ENCODE measurements at regions not wholly inside any gene's neighbourhood (a gene's known extent, or its start where the extent isn't known, plus 50 kb on each side); places are given as distances from the start of the nearest gene placed in this dataset.

DNA sequence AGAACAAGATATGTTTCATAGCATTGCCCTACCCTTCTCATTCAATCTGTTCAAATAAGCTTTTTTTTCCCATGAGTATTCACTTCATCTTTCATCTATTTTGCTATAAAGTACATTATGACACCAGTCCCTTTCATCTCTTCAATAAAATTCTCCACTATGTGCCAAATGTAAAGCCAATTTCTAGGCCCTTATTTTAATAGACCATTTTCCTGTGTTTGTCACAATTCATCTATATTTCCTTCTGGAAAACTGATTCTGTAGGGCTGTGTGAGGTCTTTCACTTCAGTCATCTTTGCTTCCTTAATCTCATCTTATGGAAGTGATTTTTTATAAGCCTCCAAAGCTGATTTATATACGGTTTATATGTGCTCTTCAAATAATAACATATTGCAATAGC, 992.4 kb upstream of the EYS start:
- Histone ChIP-seq H3K4me1 (ENCODE audit: control insufficient read depth in 5 of 5, insufficient read depth in 5 of 5, low read length in 5 of 5) (no peaks in the 10 kb centered on the region), H3K9ac (ENCODE audit: low read length in 5 of 5) (no peak overlapping the region), H3K4me3 (ENCODE audit: low read depth in 1 of 5, low read length in 5 of 5) (no peak overlapping the region), H3K36me3 (ENCODE audit: control insufficient read depth in 5 of 5, insufficient read depth in 5 of 5, low read length in 5 of 5) (no peaks in the 10 kb centered on the region), H3K27ac (ENCODE audit: low read depth, low read length) (no peak overlapping the region), H3K9me3 (ENCODE audit: control insufficient read depth in 5 of 5, low read length in 5 of 5) (no peaks in the 10 kb centered on the region), H3K27me3 (ENCODE audit: control insufficient read depth in 5 of 5, insufficient read depth in 4 of 5, low read length in 5 of 5) (no peaks in the 10 kb centered on the region)

DNA sequence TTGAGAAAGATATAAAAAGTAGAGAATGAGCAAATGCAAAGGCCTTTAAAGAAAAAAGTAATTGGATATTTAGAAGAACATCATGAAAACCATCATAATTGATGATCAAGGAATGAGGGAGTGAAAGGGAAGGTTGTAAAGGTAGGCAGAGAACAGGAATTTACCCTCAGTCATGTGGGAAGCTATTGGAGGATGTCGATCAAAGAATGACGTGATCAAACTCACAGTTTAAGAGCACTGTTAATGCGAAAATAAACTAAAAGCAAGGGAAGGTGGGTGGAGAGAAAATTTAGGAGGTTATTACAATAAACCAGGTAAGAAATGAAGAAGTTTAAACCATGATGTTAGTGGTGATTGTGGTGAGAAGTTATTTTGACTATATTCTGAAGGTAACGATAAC, 982.6 kb upstream of the EYS start:
- Histone ChIP-seq H3K36me3 (ENCODE audit: control insufficient read depth in 5 of 5, insufficient read depth in 5 of 5, low read length in 5 of 5) (no peaks in the 10 kb centered on the region), H3K4me1 (ENCODE audit: control insufficient read depth in 5 of 5, insufficient read depth in 5 of 5, low read length in 5 of 5) (no peaks in the 10 kb centered on the region), H3K4me3 (ENCODE audit: low read depth in 1 of 5, low read length in 5 of 5) (no peak overlapping the region), H3K9ac (ENCODE audit: low read length in 5 of 5) (no peak overlapping the region), H3K27me3 (ENCODE audit: control insufficient read depth in 5 of 5, insufficient read depth in 4 of 5, low read length in 5 of 5) (no peaks in the 10 kb centered on the region), H3K27ac (ENCODE audit: low read depth, low read length) (no peak overlapping the region), H3K9me3 (ENCODE audit: control insufficient read depth in 5 of 5, low read length in 5 of 5) (peaks cover 0 to 3% (median 0%) of the 10 kb centered on the region in 5 donors)

DNA sequence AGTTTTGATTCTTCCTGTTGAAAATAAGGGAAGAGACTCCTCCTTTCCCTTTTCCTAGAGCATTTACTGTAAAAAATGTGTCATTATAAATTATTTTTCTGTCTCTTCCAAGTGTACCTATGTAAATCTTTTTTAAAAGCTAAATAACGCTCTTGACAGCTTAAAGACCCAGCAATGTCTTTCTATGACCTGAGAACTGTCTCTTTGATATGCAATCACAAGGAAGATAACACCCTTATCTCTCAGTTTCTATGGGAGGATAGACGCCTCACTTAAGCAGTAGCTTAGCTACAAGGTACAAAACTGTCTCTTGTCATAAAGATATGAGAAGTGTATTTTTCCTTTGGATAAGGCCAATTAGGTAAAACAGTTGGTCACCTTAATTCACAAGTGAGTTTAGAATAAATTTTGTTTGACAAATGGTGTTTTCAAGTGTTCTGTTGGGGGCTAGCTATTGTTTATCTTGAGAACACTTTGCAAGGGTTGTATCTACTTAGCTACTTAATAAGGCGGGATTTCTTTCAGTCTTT, 980.6 kb upstream of the EYS start:
- Histone ChIP-seq H3K4me3 (ENCODE audit: low read depth in 1 of 5, low read length in 5 of 5) (no peak overlapping the region), H3K9me3 (ENCODE audit: control insufficient read depth in 5 of 5, low read length in 5 of 5) (peaks cover 0 to 3% (median 0%) of the 10 kb centered on the region in 5 donors), H3K9ac (ENCODE audit: low read length in 5 of 5) (no peak overlapping the region), H3K27ac (ENCODE audit: low read depth, low read length) (no peak overlapping the region), H3K27me3 (ENCODE audit: control insufficient read depth in 5 of 5, insufficient read depth in 4 of 5, low read length in 5 of 5) (no peaks in the 10 kb centered on the region), H3K4me1 (ENCODE audit: control insufficient read depth in 5 of 5, insufficient read depth in 5 of 5, low read length in 5 of 5) (no peaks in the 10 kb centered on the region), H3K36me3 (ENCODE audit: control insufficient read depth in 5 of 5, insufficient read depth in 5 of 5, low read length in 5 of 5) (no peaks in the 10 kb centered on the region)

DNA sequence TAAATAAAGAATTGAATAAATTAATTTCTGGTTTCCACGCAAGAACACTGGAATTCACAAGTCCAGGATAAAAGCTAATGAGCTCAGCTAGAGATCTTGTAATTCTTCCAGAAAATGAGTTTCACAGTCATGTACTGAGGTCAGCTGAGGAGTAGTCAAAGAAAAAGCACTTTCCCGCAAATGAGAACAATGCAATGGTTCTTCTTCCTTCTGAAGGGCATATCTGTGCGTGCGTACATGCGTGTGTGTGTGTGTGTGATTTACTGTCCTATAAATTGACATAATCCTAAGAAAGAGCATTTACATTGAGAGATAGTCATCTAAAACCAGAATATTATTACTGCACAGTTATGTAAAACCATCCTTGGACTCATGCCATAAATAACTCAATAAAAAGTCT, 968.9 kb upstream of the EYS start:
- Histone ChIP-seq H3K4me1 (ENCODE audit: control insufficient read depth in 5 of 5, insufficient read depth in 5 of 5, low read length in 5 of 5) (no peaks in the 10 kb centered on the region), H3K4me3 (ENCODE audit: low read depth in 1 of 5, low read length in 5 of 5) (no peak overlapping the region), H3K9me3 (ENCODE audit: control insufficient read depth in 5 of 5, low read length in 5 of 5) (no peaks in the 10 kb centered on the region), H3K27ac (ENCODE audit: low read depth, low read length) (no peak overlapping the region), H3K9ac (ENCODE audit: low read length in 5 of 5) (no peak overlapping the region), H3K27me3 (ENCODE audit: control insufficient read depth in 5 of 5, insufficient read depth in 4 of 5, low read length in 5 of 5) (no peaks in the 10 kb centered on the region), H3K36me3 (ENCODE audit: control insufficient read depth in 5 of 5, insufficient read depth in 5 of 5, low read length in 5 of 5) (no peaks in the 10 kb centered on the region)

DNA sequence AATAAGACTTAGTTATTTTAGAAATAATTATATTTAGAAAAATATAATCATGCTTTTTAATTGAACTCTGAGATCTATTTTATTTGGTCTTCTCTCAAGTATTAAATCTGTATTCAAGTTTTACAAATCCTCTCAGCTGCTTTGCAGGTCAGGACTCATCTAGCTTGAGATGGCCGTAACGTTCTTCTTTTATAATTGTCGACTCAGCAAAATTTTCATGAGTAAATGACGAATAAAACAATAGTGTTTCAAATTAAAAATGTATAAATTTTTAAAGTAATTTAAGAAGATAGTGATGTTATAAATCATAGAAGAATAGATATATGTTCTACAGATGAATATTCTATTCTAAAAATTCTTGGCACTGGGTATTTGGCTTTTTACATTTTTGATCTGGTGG, 957.1 kb upstream of the EYS start:
- Histone ChIP-seq H3K9me3 (ENCODE audit: control insufficient read depth in 5 of 5, low read length in 5 of 5) (no peaks in the 10 kb centered on the region), H3K36me3 (ENCODE audit: control insufficient read depth in 5 of 5, insufficient read depth in 5 of 5, low read length in 5 of 5) (no peaks in the 10 kb centered on the region), H3K27me3 (ENCODE audit: control insufficient read depth in 5 of 5, insufficient read depth in 4 of 5, low read length in 5 of 5) (no peaks in the 10 kb centered on the region), H3K27ac (ENCODE audit: low read depth, low read length) (no peak overlapping the region), H3K4me1 (ENCODE audit: control insufficient read depth in 5 of 5, insufficient read depth in 5 of 5, low read length in 5 of 5) (no peaks in the 10 kb centered on the region), H3K4me3 (ENCODE audit: low read depth in 1 of 5, low read length in 5 of 5) (no peak overlapping the region), H3K9ac (ENCODE audit: low read length in 5 of 5) (no peak overlapping the region)

DNA sequence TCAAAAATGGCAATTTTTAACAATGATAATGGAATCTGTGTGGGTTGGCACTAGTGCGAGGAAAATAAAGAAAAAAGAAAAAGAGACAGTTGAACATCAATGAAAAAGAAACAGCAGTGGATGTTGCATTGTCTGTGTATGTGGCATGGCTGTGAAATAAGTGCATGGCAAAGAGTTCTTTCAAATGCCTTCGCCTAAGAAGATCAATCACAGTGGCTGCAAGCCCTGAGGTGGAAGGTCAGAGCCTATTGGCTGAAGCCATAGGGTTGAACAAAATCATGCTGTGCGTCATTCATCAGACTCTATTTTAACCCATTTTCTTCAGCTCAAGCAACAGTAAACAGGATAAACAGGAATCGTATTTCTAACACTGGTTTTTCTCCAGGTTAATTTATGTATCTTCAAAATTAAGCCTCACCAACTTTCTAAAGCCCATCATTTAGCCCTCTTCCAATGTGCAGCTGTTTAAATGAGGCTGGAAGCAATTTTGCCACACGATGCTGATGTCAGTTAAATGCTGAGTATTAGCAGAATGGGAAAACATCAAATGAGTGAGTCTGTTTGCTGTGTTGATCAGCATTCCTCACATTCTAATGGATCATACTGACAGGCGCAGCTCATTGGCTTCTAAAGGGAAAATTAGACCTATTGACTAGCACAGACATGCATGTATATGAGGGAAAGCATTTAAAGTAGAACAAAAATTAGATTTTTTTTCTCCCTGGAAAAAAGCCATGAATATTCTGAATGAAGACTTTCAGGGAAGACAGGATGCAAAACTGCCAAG, 955.9 kb upstream of the EYS start:
- no peak overlapping the region for H3K9ac ChIP-seq (ENCODE audit: low read length in 5 of 5)

DNA sequence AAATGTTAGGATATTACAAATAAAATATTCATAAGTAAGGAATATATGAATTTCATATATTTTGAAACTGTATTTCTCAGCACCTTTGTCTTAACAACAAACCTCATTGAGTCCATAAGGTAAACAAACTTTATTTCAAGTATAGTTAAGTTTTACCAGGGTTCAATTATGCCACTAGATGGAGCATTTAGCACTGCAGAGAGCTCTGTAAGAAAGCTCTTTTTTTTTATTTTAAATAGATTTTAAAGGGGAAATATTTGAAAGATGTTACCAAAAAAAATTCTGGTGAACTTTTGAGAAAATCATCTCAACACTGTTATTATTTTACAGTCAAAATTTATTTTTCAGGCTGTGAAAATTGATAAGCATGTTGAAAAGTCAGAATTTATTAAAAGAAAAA, 955.2 kb upstream of the EYS start:
- no peaks in the 10 kb centered on the region for H3K4me1 ChIP-seq (ENCODE audit: control insufficient read depth in 5 of 5, insufficient read depth in 5 of 5, low read length in 5 of 5)
- no peak overlapping the region for H3K27ac ChIP-seq (ENCODE audit: low read depth, low read length)
- no peaks in the 10 kb centered on the region for H3K27me3 ChIP-seq (ENCODE audit: control insufficient read depth in 5 of 5, insufficient read depth in 4 of 5, low read length in 5 of 5)
- H3K36me3 ChIP-seq (ENCODE audit: control insufficient read depth in 5 of 5, insufficient read depth in 5 of 5, low read length in 5 of 5): no peaks in the 10 kb centered on the region
- no peaks in the 10 kb centered on the region for H3K9me3 ChIP-seq (ENCODE audit: control insufficient read depth in 5 of 5, low read length in 5 of 5)
- no peak overlapping the region for H3K9ac ChIP-seq (ENCODE audit: low read length in 5 of 5)
- H3K4me3 ChIP-seq (ENCODE audit: low read depth in 1 of 5, low read length in 5 of 5): no peak overlapping the region

More for the DNA sequence above, 955.9 kb upstream of the EYS start:
- H3K4me3 ChIP-seq (ENCODE audit: low read depth in 1 of 5, low read length in 5 of 5): no peak overlapping the region
- no peak overlapping the region for H3K27ac ChIP-seq (ENCODE audit: low read depth, low read length)
- no peaks in the 10 kb centered on the region for H3K27me3 ChIP-seq (ENCODE audit: control insufficient read depth in 5 of 5, insufficient read depth in 4 of 5, low read length in 5 of 5)
- H3K9me3 ChIP-seq (ENCODE audit: control insufficient read depth in 5 of 5, low read length in 5 of 5): no peaks in the 10 kb centered on the region
- H3K4me1 ChIP-seq (ENCODE audit: control insufficient read depth in 5 of 5, insufficient read depth in 5 of 5, low read length in 5 of 5): no peaks in the 10 kb centered on the region
- H3K36me3 ChIP-seq (ENCODE audit: control insufficient read depth in 5 of 5, insufficient read depth in 5 of 5, low read length in 5 of 5): no peaks in the 10 kb centered on the region

DNA sequence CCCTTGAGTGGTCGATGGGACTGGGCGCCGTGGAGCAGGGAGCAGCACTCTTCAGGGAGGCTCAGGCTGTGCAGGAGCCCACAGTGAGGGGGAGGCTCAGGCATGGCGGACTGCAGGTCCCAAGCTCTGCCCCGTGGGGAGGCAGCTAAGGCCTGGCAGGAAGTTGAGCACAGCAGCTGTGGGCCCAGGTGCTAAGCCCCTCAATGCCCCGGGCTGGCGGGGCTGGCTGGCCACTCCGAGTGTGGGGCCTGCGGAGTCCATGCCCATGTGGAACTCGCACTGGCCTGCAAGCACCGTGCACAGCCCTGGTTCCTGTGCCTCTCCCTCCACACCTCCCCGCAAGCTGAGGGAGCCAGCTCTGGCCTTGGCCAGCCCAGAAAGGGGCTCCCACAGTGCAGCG, 948.4 kb upstream of the EYS start:
- Histone ChIP-seq H3K4me1 (ENCODE audit: control insufficient read depth in 5 of 5, insufficient read depth in 5 of 5, low read length in 5 of 5) (no peaks in the 10 kb centered on the region), H3K4me3 (ENCODE audit: low read depth in 1 of 5, low read length in 5 of 5) (no peak overlapping the region), H3K9ac (ENCODE audit: low read length in 5 of 5) (no peak overlapping the region), H3K27ac (ENCODE audit: low read depth, low read length) (no peak overlapping the region), H3K36me3 (ENCODE audit: control insufficient read depth in 5 of 5, insufficient read depth in 5 of 5, low read length in 5 of 5) (no peaks in the 10 kb centered on the region), H3K27me3 (ENCODE audit: control insufficient read depth in 5 of 5, insufficient read depth in 4 of 5, low read length in 5 of 5) (no peaks in the 10 kb centered on the region), H3K9me3 (ENCODE audit: control insufficient read depth in 5 of 5, low read length in 5 of 5) (peaks cover 0 to 7% (median 0%) of the 10 kb centered on the region in 5 donors)

DNA sequence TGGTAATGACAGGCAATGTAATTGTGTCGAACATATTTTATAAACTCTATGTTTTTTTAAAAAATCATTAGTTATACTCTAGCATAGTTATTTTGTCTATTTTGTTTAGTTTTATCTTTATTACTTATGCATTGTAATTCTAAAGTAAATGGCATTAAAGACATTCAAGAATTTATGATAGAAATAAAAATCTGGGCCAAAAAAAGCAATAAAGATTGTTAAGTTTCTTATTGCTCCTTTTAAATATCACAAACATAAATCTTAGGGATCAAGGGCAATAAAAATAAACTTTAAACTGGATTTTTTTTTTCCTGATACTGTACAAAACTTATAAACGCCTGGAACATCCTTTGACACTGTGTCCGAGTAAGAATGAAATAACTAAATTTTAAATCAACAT, 931.5 kb upstream of the EYS start:
- Histone ChIP-seq H3K4me1 (ENCODE audit: control insufficient read depth in 5 of 5, insufficient read depth in 5 of 5, low read length in 5 of 5) (no peaks in the 10 kb centered on the region), H3K9me3 (ENCODE audit: control insufficient read depth in 5 of 5, low read length in 5 of 5) (no peaks in the 10 kb centered on the region), H3K9ac (ENCODE audit: low read length in 5 of 5) (no peak overlapping the region), H3K27me3 (ENCODE audit: control insufficient read depth in 5 of 5, insufficient read depth in 4 of 5, low read length in 5 of 5) (no peaks in the 10 kb centered on the region), H3K36me3 (ENCODE audit: control insufficient read depth in 5 of 5, insufficient read depth in 5 of 5, low read length in 5 of 5) (no peaks in the 10 kb centered on the region), H3K4me3 (ENCODE audit: low read depth in 1 of 5, low read length in 5 of 5) (no peak overlapping the region), H3K27ac (ENCODE audit: low read depth, low read length) (no peak overlapping the region)

DNA sequence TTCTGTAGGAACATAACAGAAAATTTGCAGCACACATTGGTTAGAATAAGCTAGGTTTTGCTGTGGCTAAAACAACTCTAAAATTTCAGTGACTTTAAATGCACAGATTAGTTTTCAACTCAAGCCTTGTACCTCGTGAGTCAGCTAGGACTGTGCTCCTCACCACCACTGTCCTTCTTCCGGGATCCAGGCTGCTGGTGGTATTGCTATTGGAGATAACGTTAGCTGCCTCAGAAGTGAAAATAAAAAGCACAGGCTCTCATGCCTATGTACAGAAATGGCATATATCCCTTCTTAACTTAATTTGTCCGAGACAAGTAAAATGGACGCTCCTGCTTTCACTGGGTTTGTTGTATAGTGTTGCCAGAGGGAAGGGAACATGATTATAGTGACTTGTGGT, 931.1 kb upstream of the EYS start:
- Histone ChIP-seq H3K27ac (ENCODE audit: low read depth, low read length) (no peak overlapping the region), H3K4me3 (ENCODE audit: low read depth in 1 of 5, low read length in 5 of 5) (no peak overlapping the region), H3K27me3 (ENCODE audit: control insufficient read depth in 5 of 5, insufficient read depth in 4 of 5, low read length in 5 of 5) (no peaks in the 10 kb centered on the region), H3K9me3 (ENCODE audit: control insufficient read depth in 5 of 5, low read length in 5 of 5) (no peaks in the 10 kb centered on the region), H3K9ac (ENCODE audit: low read length in 5 of 5) (no peak overlapping the region), H3K36me3 (ENCODE audit: control insufficient read depth in 5 of 5, insufficient read depth in 5 of 5, low read length in 5 of 5) (no peaks in the 10 kb centered on the region), H3K4me1 (ENCODE audit: control insufficient read depth in 5 of 5, insufficient read depth in 5 of 5, low read length in 5 of 5) (no peaks in the 10 kb centered on the region)

Data from subcutaneous abdominal adipose tissue (tissue), 5 donors.